Inflammatory macrophage treated with lipopolysaccharide for 4 hours (primary cell): ENCODE measurements at regions not wholly inside any gene's neighbourhood (a gene's known extent, or its start where the extent isn't known, plus 50 kb on each side); places are given as distances from the start of the nearest gene placed in this dataset.

Experiments
- DNase-seq: peaks from one replicate; pipeline ENCODE4 v3.0.0-alpha.2; 2020

DNA sequence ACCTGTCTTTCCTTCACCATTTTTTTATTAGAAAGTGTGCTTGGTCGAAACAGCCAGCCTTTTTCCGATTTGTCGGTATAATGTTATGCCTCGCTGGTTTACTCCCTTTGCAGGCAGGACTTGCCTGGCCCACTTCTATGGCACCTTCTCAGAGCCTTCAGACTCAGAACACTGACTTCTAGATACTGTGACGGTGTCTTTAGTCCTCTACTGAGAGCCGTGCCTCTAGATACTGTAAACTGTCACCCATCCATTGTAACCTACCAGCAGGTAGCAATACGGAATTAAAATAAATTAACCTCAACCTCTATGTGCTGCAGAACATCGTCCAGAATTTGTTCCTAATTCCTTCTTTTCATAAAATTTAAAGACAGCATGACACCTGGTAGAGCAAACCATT lies 247.7 kb upstream of the TTC14 start:
- no peak for DNase-seq

DNA sequence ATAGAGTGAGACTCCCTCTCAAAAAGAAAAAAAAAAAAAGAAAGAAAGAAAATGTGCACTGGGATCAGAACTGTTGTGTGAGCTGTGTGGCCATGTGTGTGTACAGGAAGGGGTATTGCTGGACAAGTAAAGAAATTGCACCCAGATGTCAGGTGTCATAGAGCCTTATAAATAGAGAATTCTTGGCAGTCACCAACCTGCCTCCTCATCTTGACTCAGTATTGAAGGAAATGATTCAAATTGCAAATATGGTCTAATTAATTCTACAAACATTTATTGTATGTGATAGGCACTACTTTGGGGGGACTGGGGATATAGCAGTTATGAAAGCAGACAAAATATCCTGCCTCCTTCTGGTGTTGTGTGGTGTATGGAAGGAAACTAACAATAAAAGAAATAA lies 243.8 kb upstream of the TTC14 start:
- DNase-seq = no peak

DNA sequence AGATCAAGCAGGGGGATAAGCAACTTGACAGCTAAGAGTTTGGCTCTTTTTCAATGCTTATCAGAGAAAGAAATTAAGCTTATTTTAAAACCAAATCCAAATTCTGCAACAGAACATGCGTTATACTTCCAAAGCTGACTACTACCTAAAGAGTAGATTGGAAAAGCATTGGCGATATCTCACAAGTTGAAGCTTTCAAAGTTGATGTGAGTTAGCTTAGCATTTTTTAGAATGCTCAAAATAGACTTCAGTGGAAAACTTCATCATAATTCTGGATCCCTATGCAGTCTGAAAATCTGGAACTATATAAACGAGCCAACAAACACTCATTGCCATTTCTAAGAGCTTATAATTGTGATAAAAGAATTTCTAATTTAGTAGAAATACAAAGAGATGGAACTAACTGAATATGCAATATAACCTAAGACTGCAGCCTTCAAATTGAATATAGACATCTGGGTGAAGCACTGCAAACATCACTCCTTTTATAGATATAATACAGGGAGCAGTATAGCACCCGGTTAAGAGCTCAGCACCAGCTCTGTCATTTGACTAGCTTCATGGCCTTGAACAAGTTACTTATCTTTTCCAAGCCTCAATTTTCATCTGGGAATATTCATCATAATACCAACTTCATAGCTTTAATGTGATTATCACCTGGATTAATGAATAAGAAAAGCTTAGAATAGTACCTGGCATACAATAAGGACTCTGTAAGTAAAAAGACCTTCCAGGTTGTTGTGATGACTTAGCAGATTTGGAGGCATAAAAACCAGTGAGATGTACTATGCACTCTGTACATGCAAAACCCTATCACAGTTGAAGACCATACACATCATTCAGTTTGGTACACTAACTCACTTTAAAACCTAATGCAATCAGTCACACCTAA lies 242.7 kb upstream of the TTC14 start:
- no peak for DNase-seq

DNA sequence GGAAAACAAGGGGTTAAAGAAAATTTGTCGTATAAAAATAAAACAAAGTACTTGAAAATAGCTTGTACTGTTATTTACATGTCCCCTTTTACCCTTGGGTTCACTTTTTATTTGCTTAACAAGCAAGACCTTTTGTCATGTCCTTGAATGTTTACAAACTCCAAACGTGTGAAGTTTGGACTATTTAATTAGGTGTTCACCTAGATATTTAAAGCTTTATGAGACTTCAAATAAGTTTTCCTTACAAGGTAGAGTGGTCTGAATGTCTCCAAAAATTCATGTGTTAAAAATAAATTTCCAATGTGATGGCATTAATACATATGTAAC lies 242.0 kb upstream of the TTC14 start:
- no peak for DNase-seq

DNA sequence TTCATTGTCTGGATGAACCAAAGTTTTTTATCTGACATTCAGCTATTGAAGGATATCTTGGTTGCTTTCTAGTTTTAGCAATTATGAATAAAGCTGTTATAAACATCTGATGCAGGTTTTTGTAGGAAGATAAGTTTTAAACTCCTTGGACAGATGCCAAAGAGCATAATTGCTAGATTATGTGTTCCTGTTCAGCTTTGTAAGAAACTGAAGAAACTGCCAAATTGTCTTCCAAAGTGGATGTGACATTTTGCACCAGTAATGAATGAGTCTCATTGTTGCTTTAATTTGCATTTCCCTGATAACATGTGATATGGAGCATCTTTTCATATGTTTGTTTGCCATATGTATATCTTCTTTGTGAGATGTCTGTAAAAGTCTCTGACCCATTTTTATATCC lies 239.9 kb upstream of the TTC14 start:
- no peak for DNase-seq

DNA sequence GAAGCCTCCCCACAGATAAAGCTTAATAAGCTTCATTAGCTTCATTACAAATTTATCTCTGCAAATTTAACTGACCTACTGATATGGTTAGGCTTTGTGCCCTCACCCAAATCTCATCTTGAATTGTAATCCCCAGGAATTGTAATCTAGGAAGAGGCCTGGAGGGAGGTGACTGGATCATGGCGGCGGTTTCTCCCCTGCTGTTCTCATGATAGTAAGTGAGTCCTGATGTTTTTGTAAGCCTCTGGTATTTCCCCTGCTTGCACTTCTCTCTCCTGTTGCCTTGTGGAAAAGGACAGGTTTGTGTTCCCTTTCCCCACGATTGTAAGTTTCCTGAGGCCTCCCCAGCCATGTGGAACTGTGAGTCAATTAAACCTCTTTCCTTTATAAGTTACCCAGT lies 226.1 kb upstream of the TTC14 start:
- DNase-seq = no peak

DNA sequence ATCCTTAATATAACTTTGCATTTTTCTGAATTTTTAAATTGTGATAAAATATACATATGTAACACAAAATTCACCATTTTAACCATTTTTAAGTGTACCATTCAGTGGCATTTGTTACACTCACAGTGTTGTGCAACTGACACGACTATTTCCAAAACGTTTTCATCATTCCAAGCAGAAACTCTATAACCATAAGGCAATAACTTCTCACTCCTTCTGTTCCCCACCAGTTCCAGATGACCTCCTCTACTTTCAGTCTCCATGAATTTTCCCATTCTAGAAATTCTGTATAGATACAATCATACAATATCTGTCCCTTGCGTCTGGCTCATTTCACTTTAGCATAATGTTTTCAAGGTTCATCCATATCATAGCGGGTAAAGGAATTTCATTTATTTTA lies 223.5 kb upstream of the TTC14 start:
- DNase-seq = no peak

DNA sequence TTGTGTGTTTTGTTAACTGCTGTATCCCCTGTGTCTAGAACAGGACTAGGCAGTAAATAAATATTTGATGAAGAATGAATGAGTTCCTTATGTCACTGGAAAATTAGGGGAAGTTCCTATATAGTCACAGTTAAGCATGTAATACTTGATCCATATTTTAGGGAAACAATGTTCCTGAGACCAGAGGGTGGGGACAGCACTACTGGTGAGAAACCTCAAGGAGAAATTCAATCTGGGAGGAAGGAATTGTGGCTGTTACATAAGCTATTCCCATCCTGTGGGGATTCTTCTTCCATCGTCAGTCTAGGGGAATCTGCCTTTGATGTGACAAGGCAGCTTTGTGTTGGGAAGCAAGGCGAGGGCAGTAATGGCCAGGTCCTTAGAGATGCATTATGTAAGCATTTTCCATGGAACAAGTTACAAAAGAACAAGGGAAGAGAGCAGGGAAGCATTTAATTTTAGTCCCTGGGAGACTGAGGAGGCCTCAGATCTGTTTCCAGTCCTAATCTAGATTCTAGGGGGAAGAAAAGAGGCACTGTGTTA lies 219.3 kb upstream of the TTC14 start:
- no peak for DNase-seq

DNA sequence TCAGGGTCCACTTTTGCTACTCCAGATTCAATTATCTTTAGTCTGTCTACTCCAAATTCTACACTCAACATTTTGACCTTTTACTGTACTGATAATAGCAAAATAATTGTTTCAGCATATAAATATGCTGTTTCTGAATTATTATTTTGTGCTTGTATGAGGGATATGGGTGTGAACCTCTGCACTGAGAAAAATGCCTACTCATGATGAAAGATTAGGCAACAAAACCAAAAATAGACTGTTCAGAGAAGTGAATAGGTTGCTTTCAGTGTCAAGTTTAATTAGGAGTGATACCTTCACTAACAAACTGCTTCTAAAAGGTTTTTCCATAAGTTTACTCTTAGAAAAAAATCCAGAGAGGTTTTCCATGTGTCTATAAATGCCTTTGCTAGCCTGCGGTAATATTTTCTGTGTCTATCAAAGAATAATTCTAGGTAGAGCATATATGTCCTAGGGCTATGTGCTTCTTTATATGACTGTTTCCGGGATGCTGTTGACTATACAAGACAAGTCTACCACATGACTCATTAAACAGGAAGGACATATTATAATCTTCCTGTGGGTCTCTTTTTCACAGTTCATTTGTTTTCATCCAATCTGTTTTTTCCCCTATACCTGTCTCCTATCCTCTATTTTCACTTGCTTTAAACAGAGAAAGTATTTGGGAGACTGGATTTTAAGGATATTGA lies 218.5 kb upstream of the TTC14 start:
- no peak for DNase-seq

DNA sequence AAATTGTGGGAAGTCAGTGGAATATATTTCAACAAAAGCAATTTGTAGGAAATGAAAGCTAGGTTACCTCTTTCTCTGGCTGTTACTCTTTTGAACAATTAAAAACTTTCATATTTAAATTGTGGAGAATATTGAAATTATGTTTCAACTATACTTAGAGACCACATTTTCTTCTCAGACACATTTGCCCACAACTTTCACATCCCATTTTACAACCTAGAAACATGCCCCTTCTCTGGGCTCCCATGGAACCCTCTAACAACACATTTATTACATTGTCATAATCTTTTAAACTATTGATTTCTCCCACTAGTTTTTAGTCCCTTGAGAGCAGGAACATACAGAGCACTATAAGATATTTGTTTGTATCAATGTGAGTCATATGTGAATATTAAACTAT lies 211.7 kb upstream of the TTC14 start:
- no peak for DNase-seq

DNA sequence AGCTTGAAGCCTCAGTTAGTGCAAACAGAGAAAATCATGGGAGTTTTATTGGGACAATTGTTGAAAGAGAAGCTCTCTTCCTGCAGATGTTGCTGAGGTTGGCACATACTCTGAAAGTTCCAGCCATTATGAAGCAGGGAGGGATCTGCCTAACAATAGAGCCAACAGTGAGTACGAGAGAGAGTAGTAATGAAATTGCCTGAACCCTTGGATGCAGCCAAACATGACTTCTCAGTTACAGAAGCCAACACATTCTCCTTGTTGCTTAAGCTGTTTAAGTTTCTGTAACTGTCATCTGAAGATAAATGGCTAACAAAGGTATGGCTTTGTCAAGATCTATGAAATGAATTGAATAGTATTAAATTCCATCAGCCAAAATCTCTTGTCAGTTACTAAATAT lies 211.0 kb upstream of the TTC14 start:
- DNase-seq = no peak

DNA sequence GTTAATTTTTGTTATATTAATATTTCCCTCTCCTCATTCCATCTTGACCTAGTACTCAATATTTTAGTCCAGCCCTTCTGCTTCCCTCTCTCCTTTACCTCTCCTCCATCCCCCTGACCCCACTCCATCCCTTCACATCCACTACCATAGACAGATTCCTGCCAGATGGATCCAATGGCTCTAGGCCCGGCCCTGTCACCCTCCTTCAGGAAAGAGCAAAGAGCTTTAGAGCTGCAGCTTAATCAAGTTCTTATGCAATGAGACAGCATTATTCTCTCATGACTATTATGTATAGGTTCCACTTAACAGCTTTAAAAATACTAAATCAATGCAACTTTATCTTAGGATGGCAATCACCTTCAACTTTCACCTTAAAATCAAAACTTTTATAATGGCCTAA lies 200.7 kb upstream of the TTC14 start:
- DNase-seq = no peak

DNA sequence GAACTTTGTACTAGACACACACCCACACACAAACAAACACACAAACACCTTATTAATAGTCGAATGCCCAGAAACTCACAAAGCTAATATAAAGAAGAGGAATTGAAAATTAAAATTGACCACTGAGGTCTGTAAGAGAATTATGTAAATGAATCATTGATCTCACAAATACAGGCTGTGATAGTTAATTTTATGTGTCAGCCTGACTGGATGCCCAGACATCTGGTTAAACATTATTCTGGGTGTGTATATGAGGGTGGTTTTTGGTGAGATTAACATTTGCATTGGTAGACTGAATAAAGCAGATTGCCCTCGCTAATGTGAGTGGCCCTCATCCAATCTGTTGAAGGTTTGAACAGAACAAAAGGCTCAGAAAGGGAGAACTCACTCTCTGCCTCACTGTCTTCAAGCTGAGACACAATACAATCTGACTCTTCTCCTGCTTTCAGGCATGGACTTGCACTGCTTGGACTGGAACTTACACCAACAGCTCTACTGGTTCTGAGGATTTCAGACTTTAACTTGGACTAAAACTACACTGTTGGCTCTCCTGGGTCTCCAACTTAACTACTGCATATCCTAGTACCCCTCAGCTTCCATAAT lies 199.4 kb upstream of the TTC14 start:
- no peak for DNase-seq

DNA sequence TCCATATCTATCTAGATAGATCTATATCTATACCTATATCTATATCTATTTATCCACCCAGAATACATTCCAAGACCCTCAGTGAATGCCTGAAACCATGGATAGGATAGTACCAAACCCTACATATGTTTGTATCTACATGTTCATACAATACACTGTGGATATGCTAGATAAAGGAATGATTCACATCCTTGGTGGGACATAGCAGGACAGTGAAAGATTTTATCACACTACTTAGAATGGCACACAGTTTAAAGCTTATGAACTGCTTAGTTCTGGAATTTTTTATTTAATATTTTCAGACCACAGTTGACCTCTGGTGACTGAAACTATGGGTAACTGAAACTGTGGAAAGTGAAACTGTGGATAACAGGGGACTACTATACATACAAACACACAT lies 198.8 kb upstream of the TTC14 start:
- DNase-seq = no peak

DNA sequence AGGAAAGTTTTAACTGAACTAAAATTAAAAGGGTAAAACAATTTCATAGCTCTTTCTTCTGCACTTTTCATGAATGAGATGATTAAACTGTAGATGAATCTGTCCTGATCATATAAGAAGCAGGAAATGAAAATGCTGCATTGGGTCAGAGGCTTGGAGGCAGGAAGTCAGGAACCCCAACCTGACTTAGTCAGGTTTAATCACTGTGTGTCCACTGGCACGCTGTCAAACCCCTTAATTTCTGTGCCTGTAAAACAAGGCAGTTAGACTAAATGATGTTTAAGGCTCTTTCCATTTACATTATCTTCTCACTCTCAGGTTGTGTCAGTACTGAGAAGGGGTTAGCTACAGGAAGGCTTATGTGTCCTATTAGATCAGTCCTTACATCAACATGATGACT lies 193.3 kb upstream of the TTC14 start:
- no peak for DNase-seq

DNA sequence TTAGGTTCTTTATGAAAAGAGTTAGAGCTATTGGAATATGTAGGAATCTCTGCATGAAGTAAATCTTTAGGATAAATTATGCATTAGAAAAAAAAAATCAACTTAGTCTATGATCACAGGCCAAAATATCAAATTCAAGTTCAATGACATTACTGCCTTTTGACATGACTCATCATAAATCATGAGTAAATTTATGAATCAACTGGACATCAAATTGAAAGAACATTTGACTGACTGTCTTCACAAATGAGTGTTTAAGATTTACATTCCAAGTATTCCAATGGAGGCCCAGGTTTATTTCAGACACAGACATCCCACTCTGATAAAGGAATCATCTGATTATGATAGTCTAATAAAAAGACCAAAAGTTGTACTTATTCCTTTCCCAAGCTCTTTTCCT lies 192.8 kb upstream of the TTC14 start:
- DNase-seq = no peak

DNA sequence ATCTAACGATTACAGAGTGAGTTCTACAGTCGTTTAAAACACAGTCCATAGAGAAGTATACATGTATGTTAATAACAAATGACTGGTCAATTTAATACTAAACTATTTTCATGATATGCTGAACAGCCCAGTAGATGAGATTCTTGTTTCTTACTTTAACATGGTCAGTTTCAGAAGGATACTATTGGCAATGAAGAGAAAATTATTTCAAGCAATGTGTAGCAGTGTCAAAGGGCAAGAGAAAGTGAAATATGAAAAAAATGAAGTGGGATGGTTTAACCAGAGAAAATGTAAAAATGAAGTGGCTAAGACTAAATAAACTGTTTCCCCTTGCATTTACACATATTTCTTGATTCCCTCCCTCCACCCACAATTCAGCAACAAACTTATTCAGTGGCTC lies 192.1 kb upstream of the TTC14 start:
- DNase-seq = no peak

DNA sequence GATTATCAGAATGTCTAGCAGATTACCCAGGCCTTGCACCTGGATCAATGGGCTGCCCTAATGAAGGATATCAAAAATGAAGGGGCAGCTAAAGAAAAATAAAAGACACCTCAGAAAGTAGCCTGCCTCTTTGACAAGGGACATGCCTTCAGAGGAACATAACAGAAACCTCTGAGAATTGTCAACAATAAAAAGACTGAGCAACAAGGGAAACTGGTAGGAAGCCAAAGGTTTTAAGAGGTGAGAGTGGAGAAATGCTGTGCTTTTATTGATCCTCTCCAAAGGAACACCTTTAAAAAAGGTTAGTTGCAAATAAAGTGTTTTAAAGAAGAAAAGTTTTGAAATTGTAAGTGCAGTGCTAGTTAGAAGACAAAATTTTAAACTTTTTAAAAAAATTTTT lies 187.8 kb upstream of the TTC14 start:
- no peak for DNase-seq

DNA sequence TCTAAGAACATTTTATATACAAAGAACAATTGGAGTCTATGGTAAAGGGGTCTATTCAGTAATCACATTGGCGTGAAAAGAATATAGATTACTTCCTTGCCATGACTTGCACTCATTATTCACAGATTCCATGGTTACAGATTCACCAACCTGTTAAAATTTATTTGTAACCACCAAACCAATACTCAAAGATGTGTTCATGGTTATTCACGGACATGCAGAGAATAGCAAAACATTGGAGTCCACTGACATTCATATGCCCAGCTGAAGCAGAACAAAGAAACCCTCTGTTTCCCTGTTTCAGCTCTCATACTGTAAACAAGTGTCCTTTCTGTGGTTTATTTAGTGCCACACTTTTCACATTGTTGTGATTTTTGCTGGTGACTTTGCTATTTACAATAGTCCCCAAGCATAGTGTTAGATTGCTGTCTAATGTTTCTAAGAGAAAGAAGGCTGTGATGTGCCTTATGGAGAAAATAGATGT lies 185.8 kb upstream of the TTC14 start:
- DNase-seq = no peak

DNA sequence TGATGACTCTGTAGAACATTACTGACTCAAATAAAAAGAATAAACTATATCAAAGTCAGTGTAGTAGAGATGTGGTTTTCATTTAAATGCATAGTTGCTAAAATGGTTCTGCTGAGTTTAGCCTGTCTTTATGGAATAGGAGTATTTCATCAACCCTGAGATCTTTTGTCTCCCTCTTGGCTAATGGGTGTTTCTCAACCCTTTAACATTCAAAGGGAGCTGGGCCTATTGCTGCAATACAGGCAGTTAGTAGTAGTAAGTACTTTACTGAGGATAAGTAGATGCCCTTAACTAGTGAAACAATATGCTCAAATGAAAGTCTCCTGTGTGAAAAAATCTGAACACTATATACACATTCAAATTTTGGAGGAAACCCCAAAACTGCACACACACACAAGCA lies 184.7 kb upstream of the TTC14 start:
- DNase-seq = no peak

DNA sequence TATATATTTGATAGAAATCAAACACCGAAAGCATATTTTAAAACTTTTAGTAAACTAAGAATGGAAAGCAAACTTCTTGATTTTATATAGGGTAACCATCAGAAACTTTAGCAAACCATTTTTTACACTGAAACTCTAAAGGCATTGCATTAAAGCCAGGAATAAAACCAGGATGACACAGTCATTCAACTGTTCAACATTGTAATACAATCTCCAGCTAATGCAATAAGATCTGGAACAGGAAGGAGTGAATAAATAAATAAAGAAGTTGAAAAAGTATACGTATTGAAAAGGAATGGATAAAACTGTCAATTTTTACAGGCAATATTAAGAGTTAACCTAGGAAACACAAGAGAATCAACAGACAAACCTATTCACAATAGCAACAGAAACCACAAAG lies 181.9 kb upstream of the TTC14 start:
- no peak for DNase-seq

DNA sequence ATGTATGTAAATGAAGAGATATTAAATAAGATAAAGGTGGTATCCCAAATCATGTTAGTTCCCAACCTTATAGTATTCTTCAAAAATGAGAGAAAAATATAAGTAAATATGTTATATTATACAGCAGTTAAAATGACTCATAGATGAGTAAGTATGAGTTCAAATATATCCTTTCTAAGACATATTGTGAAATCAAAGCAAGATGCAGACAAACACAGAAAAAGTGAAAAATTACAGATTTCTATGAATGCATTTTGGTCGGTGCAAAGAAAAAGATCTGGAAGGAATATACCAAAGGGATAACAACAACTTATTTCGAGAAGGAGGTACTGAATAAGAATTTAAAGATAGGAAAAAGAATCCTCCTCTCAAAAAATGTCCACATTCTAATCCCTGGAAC lies 181.2 kb upstream of the TTC14 start:
- no peak for DNase-seq

DNA sequence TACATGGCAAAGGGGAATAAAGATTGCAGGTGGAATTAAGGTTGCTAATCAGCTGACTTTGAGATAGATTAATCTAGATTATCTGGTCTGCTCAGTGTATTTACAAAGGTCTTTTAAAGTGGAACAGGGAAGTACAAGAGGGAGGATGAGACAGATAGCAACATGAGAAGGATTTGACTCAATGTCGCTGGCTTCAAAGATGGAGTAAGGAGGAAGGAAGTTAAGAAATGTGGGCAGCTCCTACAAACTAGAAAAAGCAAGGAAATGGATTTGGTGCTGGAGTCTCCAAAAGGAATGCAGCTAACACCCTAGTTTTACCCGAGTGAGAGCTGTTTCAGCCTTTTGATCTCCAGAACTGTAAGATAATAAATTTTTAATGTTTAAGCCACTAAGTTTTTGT lies 180.7 kb upstream of the TTC14 start:
- DNase-seq = no peak

DNA sequence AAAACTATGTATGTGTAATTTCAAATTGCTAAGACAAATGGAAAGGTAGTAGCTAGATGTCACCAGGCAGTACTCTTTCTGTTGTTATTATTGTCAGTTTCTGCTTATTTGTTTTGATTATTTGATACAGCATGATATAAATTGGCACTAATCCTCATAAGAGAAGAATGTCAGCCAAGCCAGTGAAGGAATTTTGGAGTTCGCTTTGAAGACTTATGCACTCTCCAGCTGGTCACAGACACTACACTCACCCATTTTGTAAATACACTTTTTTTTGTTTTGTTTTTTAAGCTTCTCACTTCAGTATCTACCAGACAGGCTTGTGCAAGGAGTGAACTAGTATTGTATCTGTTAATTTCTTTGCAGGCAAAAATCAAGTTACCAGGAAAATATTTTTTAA lies 180.2 kb upstream of the TTC14 start:
- no peak for DNase-seq
